Suprapubic skin (tissue), 4 donors: ENCODE measurements at regions not wholly inside any gene's neighbourhood (a gene's known extent, or its start where the extent isn't known, plus 50 kb on each side); places are given as distances from the start of the nearest gene placed in this dataset.
A peak's percentile ranks its signal among the peaks of the same experiment; 100 is the strongest.

Experiments used
- DNase-seq, 2 donors: peaks; one replicate each; pipeline ENCODE4 v3.0.0-alpha.2; 2019; ENCODE audit warnings: low spot score in 2 of 2
- H3K27ac ChIP-seq: fragments of 200-600 bp; sonication (generic); one replicate; pipeline ENCODE4 v1.5.1; 2019
- H3K27me3 ChIP-seq: fragments of 200-600 bp; sonication (generic); one replicate; pipeline ENCODE4 v1.5.1; 2019
- H3K36me3 ChIP-seq: fragments of 200-600 bp; sonication (generic); one replicate; pipeline ENCODE4 v1.5.1; 2019
- H3K4me1 ChIP-seq: fragments of 200-600 bp; sonication (generic); one replicate; pipeline ENCODE4 v1.5.1; 2019
- H3K4me3 ChIP-seq: fragments of 200-600 bp; sonication (generic); one replicate; pipeline ENCODE4 v1.5.1; 2019; ENCODE audit warnings: mild to moderate bottlenecking
- H3K9me3 ChIP-seq: fragments of 200-600 bp; sonication (generic); one replicate; pipeline ENCODE4 v1.5.1; 2019
- EP300 ChIP-seq: sonication (generic); formaldehyde crosslinking; IDR thresholded peaks from one replicate; pipeline ENCODE4 v1.6.1; 2017; ENCODE audit warnings: antibody characterized with exemption
- POLR2A ChIP-seq, 2 donors: fragments of 450-650 bp; IDR thresholded peaks; one replicate each; pipeline ENCODE4 v1.6.1; 2017; ENCODE audit warnings: antibody characterized with exemption in 2 of 2, mild to moderate bottlenecking in 2 of 2, moderate library complexity in 2 of 2
- POLR2AphosphoS5 ChIP-seq, 3 donors: sonication (generic); formaldehyde crosslinking; IDR thresholded peaks; one replicate each; pipeline ENCODE4 v1.6.1; 2017; ENCODE audit warnings: antibody characterized with exemption in 3 of 3
- WGBS: methylation state at CpG from one replicate; pipeline ENCODE4 v1.1.5; 2018; 5-methylcytosine and 5-hydroxymethylcytosine counted together
- TF ChIP-seq, protein P1 (sequence below), 2 donors: fragments of 200-600 bp in 1 of 2; fragments of 450-650 bp in 1 of 2; sonication (generic) in 1 of 2; IDR thresholded peaks; one replicate each; pipeline ENCODE4 v1.5.1; 2016 to 2019; ENCODE audit warnings: antibody characterized with exemption in 2 of 2, mild to moderate bottlenecking in 1 of 2, moderate library complexity in 1 of 2

DNA sequence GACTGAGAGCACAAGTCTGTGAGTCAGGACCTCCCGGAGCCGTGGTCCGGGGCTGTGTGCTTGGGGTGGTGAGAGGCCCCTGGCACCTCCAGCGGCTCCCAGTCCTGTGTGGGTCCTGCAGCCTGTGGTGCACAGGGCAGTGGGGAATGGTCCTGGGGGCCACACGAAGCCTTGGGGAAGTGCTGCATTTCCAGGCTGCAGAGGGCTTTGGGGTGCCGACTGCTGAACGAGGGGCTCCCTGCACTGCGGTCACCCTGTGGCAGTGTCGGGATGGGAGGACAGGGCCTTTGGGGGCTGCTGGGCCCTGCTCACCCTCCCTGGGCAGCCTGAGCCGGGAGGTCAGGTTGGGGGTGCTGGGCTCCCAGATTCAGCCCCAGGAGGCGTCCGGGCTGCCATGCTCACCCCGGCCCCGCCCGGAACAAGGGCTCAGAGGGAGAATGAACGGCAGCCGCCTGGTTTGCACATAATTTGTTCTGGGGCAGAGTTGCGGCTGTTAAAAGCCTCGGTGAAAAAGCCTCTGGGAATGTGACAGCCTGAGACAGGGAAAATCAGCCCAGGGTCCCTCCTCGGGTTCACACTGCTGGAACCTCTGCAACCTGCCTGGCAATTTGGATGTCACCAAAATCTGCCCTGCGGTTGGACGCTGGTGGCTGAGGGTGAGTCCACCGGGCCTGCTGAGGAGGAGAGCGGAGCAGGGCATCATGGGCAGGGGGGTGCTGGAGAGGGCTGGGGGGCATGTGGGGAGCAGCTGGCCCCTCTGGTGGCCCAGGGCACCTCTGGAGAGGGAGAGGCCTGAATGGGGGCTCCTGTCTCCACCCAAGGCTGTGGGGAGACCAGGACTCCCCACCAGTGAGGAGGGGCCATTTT, 109.2 kb downstream of the KIF26A start:
- 91% methylated on average over 16 of the region's 24 CpGs for WGBS
- peak; percentile 50 to 61 for DNase-seq
- peaks cover 8% of the 10 kb centered on the region for H3K27me3 ChIP-seq
- H3K36me3 ChIP-seq: no peaks in the 10 kb centered on the region
- no peak overlapping the region for H3K4me3 ChIP-seq
- no peaks in the 10 kb centered on the region for H3K9me3 ChIP-seq
- H3K4me1 ChIP-seq: no peaks in the 10 kb centered on the region
- TF ChIP-seq POLR2A (IDR thresholded peaks at IDR 0.05) (no peak), POLR2AphosphoS5 (IDR thresholded peaks at IDR 0.05) (no peak), EP300 (no peak)
- TF ChIP-seq, protein P1, sequence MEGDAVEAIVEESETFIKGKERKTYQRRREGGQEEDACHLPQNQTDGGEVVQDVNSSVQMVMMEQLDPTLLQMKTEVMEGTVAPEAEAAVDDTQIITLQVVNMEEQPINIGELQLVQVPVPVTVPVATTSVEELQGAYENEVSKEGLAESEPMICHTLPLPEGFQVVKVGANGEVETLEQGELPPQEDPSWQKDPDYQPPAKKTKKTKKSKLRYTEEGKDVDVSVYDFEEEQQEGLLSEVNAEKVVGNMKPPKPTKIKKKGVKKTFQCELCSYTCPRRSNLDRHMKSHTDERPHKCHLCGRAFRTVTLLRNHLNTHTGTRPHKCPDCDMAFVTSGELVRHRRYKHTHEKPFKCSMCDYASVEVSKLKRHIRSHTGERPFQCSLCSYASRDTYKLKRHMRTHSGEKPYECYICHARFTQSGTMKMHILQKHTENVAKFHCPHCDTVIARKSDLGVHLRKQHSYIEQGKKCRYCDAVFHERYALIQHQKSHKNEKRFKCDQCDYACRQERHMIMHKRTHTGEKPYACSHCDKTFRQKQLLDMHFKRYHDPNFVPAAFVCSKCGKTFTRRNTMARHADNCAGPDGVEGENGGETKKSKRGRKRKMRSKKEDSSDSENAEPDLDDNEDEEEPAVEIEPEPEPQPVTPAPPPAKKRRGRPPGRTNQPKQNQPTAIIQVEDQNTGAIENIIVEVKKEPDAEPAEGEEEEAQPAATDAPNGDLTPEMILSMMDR (IDR thresholded peaks at IDR 0.05): no peak
- no peak overlapping the region for H3K27ac ChIP-seq

DNA sequence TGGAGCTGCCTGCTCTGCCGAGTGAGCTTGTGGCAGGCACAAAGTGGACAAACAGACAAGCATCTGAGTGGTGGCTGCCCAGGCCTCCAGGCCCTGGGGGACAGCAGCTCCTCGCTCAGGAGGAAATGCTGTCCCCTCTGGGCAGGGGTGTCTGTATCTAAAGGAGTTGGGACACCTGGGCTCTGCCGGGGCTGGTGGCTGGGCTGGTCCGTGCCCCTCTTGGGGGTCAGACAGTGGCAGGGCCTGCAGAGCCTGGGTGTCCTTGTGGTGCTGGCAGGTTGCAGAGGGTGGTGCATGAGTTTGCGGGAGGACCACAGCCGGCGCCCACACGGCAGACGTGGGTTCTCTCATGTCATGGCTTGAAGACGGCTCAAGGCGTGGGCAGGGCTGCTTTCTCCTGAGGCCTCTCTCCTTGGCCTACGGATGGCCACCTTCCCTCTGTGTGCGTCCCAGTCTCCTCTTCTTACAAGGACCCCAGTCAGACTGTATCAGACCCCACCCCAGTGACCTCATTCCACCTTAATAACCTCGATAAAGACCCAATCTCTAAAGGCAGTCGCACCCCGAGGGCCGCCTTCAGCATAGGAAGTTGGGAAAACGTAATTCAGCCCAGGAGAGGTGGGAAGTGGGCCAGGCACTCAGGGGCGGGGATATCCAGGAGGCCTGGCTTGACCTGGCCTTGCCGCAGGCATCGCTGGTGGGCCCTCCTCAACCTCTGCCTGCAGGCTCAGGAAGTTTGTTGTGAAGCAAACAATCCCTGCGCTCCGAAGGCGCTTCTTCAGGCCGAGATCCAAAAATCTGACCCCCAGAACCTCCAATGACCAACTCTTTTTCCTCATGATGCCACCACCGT, 110.0 kb downstream of the KIF26A start:
- no peaks in the 10 kb centered on the region for H3K4me1 ChIP-seq
- no peaks in the 10 kb centered on the region for H3K36me3 ChIP-seq
- no peak overlapping the region for H3K27ac ChIP-seq
- TF ChIP-seq EP300: no peak
- no peak for TF ChIP-seq POLR2A (IDR thresholded peaks at IDR 0.05)
- TF ChIP-seq, protein P1 (IDR thresholded peaks at IDR 0.05): no peak
- no peak for TF ChIP-seq POLR2AphosphoS5 (IDR thresholded peaks at IDR 0.05)
- DNase-seq: peak; percentile 26 to 72
- H3K4me3 ChIP-seq: no peak overlapping the region
- 86% methylated on average over 14 of the region's 26 CpGs for WGBS
- H3K27me3 ChIP-seq: peaks cover 11% of the 10 kb centered on the region
- H3K9me3 ChIP-seq: no peaks in the 10 kb centered on the region

DNA sequence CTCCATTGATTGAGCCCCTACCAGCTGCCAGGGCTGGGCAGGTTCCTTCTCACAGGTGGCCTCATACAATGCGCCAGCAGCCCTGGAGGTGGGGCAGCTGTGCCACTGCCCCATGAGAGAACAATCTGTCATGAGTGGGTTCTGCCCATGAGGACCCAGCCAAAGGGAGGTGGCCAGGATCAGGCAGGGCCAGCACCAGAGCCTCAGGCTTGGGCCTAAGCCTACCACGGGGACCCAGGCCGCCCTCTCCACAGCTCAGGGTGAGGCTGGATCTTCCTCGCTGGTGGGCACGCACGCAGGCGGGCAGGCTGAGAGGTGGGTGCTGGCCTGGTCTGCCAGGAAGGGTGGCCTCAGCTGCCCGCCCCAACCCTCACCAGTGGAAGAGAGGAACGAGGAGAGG, 110.7 kb downstream of the KIF26A start:
- Histone ChIP-seq H3K27ac (no peak overlapping the region), H3K36me3 (no peaks in the 10 kb centered on the region), H3K27me3 (peaks cover 17% of the 10 kb centered on the region), H3K9me3 (no peaks in the 10 kb centered on the region), H3K4me3 (no peak overlapping the region), H3K4me1 (no peaks in the 10 kb centered on the region)
- DNase-seq: peak; percentile 27 to 63
- TF ChIP-seq POLR2AphosphoS5 (IDR thresholded peaks at IDR 0.05) (no peak), EP300 (no peak), POLR2A (IDR thresholded peaks at IDR 0.05) (no peak)
- TF ChIP-seq, protein P1 (IDR thresholded peaks at IDR 0.05): no peak
- WGBS: 90% methylated on average over 9 of the region's 9 CpGs

DNA sequence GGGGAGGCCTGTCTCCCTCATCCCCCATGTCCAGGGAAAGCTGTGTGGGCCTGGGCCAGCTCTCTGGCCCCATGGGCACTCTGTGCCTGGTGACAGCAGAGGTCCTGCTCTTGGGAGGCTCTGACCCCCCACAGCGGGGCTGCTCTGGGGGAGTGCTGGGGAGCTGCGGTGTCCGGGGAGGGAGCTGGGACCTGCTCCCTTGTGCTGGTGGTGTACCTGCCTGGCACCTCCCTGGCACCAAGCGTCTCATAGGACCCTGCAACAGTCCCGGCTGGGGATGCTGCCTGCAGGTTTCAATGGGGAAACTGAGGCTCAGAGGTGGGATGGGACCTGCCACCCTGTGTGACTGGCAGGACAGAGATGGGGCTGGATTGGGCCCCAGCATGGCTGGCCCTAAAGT, 111.3 kb downstream of the KIF26A start:
- no peak overlapping the region for H3K4me3 ChIP-seq
- no peaks in the 10 kb centered on the region for H3K36me3 ChIP-seq
- WGBS: 100% methylated on average over 3 of the region's 5 CpGs
- TF ChIP-seq, protein P1 (IDR thresholded peaks at IDR 0.05): no peak
- no peak for TF ChIP-seq POLR2AphosphoS5 (IDR thresholded peaks at IDR 0.05)
- TF ChIP-seq POLR2A (IDR thresholded peaks at IDR 0.05): no peak
- TF ChIP-seq EP300: no peak
- DNase-seq: peak; percentile 40 to 62
- H3K9me3 ChIP-seq: no peaks in the 10 kb centered on the region
- no peaks in the 10 kb centered on the region for H3K4me1 ChIP-seq
- peaks cover 14% of the 10 kb centered on the region for H3K27me3 ChIP-seq
- H3K27ac ChIP-seq: no peak overlapping the region

DNA sequence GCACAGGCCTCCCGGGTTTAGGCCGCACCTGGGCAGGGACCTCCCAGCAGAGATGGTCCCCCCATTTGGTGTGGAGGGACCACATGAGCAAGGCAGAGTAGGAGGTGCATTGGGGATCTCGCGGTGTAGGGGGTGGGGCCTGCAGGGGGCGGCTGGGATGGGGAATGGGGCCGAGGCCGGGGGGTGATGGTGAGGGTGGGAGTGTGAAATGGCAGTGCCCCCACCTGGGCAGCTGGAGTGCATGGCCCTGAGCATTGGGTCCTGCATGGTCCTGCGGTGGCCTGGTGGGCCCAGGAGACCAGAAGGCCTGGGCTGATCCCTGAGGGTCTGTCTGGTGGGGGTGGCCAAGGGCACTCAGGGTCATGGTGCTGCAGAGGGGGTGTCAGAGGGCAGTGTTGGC, 111.8 kb downstream of the KIF26A start:
- Histone ChIP-seq H3K36me3 (no peaks in the 10 kb centered on the region), H3K27ac (no peak overlapping the region), H3K4me1 (no peaks in the 10 kb centered on the region), H3K9me3 (no peaks in the 10 kb centered on the region), H3K4me3 (no peak overlapping the region), H3K27me3 (peaks cover 17% of the 10 kb centered on the region)
- peak in 1 of 2 donors; percentile 53 for DNase-seq
- TF ChIP-seq, protein P1 (IDR thresholded peaks at IDR 0.05): no peak
- no peak for TF ChIP-seq POLR2AphosphoS5 (IDR thresholded peaks at IDR 0.05)
- TF ChIP-seq EP300: no peak
- no peak for TF ChIP-seq POLR2A (IDR thresholded peaks at IDR 0.05)
- WGBS: 97% methylated on average over 5 of the region's 8 CpGs
